AG09309 (cell line): ENCODE measurements at regions not wholly inside any gene's neighbourhood (a gene's known extent, or its start where the extent isn't known, plus 50 kb on each side); places are given as distances from the start of the nearest gene placed in this dataset.

Source experiments
- DNase-seq: peaks from one replicate; pipeline ENCODE4 v3.0.0-alpha.2; 2010; ENCODE audit warnings: low read depth
- H3K4me3 ChIP-seq: 2 replicates; pipeline ENCODE4 v1.5.1; 2011; ENCODE audit warnings: mild to moderate bottlenecking, low read depth, low read length, moderate library complexity; ENCODE audit not compliant: control insufficient read depth
- TF ChIP-seq, protein P1 (sequence below): IDR thresholded peaks from 2 replicates; pipeline ENCODE4 v1.5.1; 2011; ENCODE audit warnings: mild to moderate bottlenecking, low read depth, low read length, inconsistent platforms; ENCODE audit not compliant: insufficient read depth, control insufficient read depth; ENCODE audit errors: missing control alignments

DNA sequence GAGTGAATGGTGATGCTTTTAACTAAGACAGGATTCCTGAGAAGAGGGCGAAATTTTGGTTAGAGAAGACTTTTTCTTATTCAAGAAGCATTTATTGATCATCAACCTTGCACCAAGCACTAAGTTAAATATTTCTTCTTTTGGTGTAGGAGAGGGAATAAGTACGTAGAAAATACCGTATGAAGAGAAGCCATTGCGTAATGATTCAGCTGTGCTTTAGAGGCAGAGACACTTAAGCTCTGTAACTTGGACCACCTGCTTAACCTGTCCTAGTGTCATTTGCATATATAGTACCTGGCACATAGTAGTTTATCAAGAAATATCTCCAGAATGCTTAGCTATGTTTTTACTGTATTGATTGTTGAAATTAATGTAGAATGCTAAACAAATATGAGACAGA lies 430.9 kb upstream of the ZNF608 start:
- DNase-seq, result no peak
- TF ChIP-seq, protein P1, sequence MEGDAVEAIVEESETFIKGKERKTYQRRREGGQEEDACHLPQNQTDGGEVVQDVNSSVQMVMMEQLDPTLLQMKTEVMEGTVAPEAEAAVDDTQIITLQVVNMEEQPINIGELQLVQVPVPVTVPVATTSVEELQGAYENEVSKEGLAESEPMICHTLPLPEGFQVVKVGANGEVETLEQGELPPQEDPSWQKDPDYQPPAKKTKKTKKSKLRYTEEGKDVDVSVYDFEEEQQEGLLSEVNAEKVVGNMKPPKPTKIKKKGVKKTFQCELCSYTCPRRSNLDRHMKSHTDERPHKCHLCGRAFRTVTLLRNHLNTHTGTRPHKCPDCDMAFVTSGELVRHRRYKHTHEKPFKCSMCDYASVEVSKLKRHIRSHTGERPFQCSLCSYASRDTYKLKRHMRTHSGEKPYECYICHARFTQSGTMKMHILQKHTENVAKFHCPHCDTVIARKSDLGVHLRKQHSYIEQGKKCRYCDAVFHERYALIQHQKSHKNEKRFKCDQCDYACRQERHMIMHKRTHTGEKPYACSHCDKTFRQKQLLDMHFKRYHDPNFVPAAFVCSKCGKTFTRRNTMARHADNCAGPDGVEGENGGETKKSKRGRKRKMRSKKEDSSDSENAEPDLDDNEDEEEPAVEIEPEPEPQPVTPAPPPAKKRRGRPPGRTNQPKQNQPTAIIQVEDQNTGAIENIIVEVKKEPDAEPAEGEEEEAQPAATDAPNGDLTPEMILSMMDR, result no peak
- H3K4me3 ChIP-seq, result no peak overlapping the region

DNA sequence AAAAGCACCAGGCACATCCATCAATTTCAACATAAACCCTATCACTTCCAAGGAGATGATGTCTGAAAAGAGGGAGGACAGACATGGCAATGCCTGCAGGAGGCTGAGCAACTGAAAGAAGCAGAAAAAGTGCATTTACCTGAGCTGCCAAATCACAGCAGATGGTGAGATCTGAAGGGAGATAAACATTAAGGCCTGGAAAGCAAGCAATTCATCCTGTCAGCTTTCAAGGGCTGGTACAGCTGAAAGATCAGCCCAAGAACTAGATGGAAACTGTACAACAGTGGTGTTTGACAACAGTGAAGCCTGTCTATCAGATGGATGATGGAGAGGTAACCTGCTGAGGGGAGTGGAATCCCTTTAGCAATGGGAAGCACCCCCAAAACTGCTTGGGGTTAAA lies 433.2 kb upstream of the ZNF608 start:
- DNase-seq, result no peak
- no peak overlapping the region for H3K4me3 ChIP-seq
- TF ChIP-seq, protein P1, result no peak

DNA sequence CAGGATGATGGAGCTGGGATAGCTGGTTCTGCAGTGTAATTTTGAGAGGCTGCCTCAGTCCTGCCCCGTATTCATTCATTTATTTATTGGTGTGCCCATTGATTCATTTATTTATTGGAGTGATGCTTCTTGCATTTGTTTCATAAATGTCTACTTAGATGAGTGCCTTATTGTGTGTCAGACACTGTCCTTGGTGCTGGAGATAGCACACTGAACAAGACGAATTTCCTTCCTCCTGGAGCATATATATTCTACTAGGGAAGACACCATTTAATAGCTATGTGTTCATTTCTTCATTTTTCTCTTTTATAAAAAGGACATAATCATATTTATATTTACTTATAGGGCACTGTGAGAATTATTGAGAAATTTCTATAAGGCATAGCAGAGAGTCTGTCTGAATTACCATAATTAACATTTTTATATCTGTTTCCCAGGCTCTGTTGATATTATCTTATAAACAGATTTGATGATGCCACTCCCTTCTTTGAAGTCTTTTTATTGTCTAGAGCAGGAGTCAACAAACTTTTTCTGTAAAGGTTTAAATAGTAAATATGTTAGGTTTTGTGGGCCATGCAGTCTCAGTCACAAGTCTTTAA lies 433.9 kb upstream of the ZNF608 start:
- TF ChIP-seq, protein P1, result no peak
- DNase-seq, result no peak
- no peak overlapping the region for H3K4me3 ChIP-seq

DNA sequence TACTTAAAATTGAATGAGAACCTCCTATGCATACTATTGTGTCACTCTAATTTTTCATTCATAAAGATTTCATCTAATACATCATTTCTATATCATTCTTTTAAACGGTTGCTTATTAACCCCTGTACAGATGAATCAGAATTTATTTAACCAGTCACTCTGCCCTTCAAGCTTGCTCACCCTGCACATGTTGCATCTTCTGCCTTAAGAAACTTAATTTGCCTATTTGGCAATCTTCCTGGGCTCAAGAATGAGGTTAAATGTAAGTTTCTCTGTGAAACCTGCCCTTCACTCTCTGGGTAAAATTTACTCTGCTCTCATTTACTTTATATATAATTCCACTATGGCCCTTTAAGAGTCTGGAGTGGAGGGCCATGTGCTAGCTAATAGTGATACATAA lies 434.7 kb upstream of the ZNF608 start:
- no peak overlapping the region for H3K4me3 ChIP-seq
- no peak for DNase-seq
- TF ChIP-seq, protein P1, result no peak

DNA sequence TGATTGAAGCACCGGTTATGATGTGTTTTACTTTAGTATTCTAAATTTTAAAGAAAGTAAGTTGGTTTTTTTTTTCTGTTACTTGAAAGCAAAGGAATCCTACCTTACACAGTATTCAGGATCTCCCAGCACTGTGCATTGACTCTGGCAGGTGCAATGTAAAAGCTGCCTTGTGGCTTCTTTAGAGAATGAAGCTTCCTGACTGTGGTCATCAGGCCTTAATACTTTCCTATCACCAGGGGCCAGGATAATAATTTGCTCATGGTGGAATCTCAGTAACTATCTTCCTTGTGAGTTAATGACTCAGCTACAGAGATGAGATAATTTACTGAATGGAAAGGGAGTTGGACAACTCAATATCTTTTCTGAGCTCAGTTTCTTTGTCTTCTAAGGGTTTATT lies 435.5 kb upstream of the ZNF608 start:
- TF ChIP-seq, protein P1, result no peak
- H3K4me3 ChIP-seq, result no peak overlapping the region
- no peak for DNase-seq

DNA sequence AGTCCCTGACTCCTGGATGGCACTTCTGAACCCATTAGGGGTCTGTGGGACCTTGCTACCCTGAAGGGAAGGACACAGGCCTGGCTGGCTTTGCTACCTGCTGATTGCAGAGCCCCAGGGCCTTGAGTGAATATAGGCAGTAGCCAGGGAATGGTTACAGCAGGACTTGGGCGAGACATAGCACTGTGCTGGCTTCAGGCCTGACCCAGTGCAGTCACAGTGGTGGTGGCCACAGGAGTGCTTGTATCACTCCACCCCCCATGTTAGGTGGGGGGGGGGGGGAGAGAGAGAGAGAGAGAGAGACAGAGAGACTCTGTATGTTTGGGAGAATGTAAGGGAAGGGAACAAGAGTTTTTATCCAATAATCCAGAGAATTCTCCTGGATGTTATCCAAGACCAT lies 439.3 kb upstream of the ZNF608 start:
- no peak overlapping the region for H3K4me3 ChIP-seq
- no peak for DNase-seq

DNA sequence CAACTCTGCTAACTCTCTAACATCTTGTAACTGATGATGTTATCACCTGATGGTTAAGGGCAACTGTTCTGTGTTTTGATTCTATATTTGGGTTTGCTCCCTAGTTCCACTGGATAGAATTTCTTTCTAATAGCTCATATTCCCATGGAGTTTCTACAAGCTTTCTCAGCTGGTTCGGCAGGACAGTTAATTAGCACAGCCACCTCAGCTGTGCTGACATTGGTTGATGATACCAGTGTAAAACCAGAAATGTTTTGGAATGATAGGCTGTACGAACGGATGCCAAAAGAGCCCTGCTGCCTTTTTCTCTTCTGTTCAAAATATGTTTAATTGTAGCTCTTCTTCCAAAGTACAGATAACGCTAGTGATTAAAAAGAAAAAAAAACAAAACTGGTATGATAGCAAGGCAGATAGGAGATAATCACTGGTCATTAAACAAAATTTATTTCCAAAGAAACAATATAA lies 440.5 kb upstream of the ZNF608 start:
- TF ChIP-seq, protein P1, result no peak
- DNase-seq, result no peak
- no peak overlapping the region for H3K4me3 ChIP-seq

More for the DNA sequence above, 439.3 kb upstream of the ZNF608 start:
- TF ChIP-seq, protein P1, result no peak
